Neural crest cell (in vitro differentiated cells): ENCODE measurements at regions not wholly inside any gene's neighbourhood (a gene's known extent, or its start where the extent isn't known, plus 50 kb on each side); places are given as distances from the start of the nearest gene placed in this dataset.
"Not testable (repeated sequence)": the region's sequence is repeated elsewhere in the genome, so short reads cannot be mapped to it uniquely, and the experiment has no call there.

Experiments
- DNase-seq: peaks from one replicate; pipeline ENCODE4 v3.0.0; 2021; ENCODE audit warnings: low read depth, mixed read lengths, low spot score
- H3K27ac Mint-ChIP-seq: one replicate; pipeline ENCODE4 v1.8.0; 2021; ENCODE audit warnings: mild to moderate bottlenecking, mixed read lengths; ENCODE audit not compliant: unreplicated experiment
- H3K27me3 Mint-ChIP-seq: 2 replicates; pipeline ENCODE4 v1.8.0; 2021; ENCODE audit warnings: low read depth, mild to moderate bottlenecking, mixed read lengths
- H3K36me3 Mint-ChIP-seq: 2 replicates; pipeline ENCODE4 v1.8.0; 2021; ENCODE audit warnings: low read depth, mild to moderate bottlenecking, mixed read lengths
- H3K4me1 Mint-ChIP-seq: 2 replicates; pipeline ENCODE4 v1.8.0; 2021; ENCODE audit warnings: mixed read lengths
- H3K4me3 Mint-ChIP-seq: one replicate; pipeline ENCODE4 v1.8.0; 2021; ENCODE audit warnings: mild to moderate bottlenecking, mixed read lengths
- H3K9me3 Mint-ChIP-seq: 2 replicates; pipeline ENCODE4 v1.8.0; 2021; ENCODE audit warnings: mixed read lengths
- TF ChIP-seq, protein P1 (sequence below): fragments of 200-600 bp; sonication (generic); conservative IDR thresholded peaks from 2 replicates; pipeline ENCODE4 v1.5.0; 2021; ENCODE audit warnings: antibody characterized with exemption, mild to moderate bottlenecking

- no peak overlapping the region for H3K27ac Mint-ChIP-seq
- H3K4me3 Mint-ChIP-seq = no peak overlapping the region
- DNase-seq = no peak
- no peaks in the 10 kb centered on the region for H3K9me3 Mint-ChIP-seq
- H3K36me3 Mint-ChIP-seq = no peaks in the 10 kb centered on the region
- H3K27me3 Mint-ChIP-seq = no peaks in the 10 kb centered on the region
- H3K4me1 Mint-ChIP-seq = no peaks in the 10 kb centered on the region
- TF ChIP-seq, protein P1, sequence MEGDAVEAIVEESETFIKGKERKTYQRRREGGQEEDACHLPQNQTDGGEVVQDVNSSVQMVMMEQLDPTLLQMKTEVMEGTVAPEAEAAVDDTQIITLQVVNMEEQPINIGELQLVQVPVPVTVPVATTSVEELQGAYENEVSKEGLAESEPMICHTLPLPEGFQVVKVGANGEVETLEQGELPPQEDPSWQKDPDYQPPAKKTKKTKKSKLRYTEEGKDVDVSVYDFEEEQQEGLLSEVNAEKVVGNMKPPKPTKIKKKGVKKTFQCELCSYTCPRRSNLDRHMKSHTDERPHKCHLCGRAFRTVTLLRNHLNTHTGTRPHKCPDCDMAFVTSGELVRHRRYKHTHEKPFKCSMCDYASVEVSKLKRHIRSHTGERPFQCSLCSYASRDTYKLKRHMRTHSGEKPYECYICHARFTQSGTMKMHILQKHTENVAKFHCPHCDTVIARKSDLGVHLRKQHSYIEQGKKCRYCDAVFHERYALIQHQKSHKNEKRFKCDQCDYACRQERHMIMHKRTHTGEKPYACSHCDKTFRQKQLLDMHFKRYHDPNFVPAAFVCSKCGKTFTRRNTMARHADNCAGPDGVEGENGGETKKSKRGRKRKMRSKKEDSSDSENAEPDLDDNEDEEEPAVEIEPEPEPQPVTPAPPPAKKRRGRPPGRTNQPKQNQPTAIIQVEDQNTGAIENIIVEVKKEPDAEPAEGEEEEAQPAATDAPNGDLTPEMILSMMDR = no peak
Observed at GRCh38 chr1:187038784-187039183, 210.0 kb downstream of the PLA2G4A start.

GRCh38 chr1:187041104-187041503 lies 212.4 kb downstream of the PLA2G4A start:
- Mint-ChIP-seq H3K4me3 (no peak overlapping the region), H3K4me1 (no peaks in the 10 kb centered on the region), H3K36me3 (no peaks in the 10 kb centered on the region), H3K9me3 (no peaks in the 10 kb centered on the region), H3K27ac (no peak overlapping the region), H3K27me3 (no peaks in the 10 kb centered on the region)
- TF ChIP-seq, protein P1 = no peak
- DNase-seq = no peak

DNA sequence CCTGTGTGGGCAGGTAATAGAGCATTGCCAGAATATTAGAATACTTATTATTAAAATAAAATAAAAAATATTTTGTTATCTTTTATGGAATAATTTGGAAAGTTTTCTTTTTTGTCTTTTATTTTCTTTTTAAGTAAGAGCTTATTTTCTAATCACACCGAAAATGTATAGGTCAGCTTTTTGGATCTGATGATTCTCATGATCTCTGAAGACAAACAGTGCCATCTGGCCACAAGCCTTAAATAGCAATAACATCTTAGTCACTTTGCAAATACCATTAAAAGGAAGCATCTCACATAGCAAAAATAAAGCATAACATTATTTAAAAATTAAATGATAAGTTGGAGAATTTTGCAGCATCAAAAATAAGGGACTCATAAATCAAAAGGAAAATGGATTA lies 213.8 kb downstream of the PLA2G4A start:
- Mint-ChIP-seq H3K4me1 (no peaks in the 10 kb centered on the region), H3K27ac (no peak overlapping the region), H3K36me3 (no peaks in the 10 kb centered on the region), H3K27me3 (no peaks in the 10 kb centered on the region), H3K4me3 (no peak overlapping the region), H3K9me3 (no peaks in the 10 kb centered on the region)
- TF ChIP-seq, protein P1 = no peak
- DNase-seq = no peak

DNA sequence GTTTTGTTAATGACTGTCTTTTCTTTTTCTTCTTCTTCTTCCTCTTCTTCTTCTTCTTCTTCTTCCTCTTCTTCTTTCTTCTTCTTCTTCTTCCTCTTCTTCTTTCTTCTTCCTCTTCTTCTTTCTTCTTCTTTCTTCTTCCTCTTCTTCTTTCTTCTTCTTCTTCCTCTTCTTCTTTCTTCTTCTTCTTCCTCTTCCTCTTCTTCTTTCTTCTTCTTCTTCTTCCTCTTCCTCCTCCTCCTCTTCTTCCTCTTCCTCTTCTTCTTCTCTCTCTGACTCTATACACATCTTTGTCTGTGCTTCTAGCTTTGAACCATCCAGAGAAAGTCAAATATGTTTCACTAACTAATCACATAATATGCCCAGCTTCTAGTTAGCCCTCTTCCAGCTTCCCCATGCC lies 214.7 kb downstream of the PLA2G4A start:
- not testable (repeated sequence) for H3K36me3 Mint-ChIP-seq, H3K4me3 Mint-ChIP-seq, H3K27ac Mint-ChIP-seq, H3K4me1 Mint-ChIP-seq, DNase-seq, H3K27me3 Mint-ChIP-seq, H3K9me3 Mint-ChIP-seq

DNA sequence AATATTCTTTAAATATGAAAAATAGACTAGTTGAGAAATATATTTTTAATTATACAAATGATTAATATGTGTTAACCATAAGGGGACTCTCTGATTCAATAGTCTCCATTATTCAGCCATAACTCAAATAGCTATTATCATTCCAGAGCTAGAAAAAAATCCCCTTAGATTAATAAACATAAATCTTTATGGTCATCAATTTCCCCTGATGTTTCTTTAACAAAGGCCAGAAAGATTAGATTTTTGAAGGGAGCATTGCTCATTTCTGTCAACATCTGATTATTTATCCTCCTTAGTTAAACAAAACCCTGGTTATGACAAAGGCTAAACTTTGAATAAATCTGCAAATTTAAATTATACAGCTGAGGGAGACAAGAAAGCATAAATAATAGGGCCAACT lies 215.7 kb downstream of the PLA2G4A start:
- H3K36me3 Mint-ChIP-seq = no peaks in the 10 kb centered on the region
- no peaks in the 10 kb centered on the region for H3K9me3 Mint-ChIP-seq
- no peak overlapping the region for H3K4me3 Mint-ChIP-seq
- no peak overlapping the region for H3K27ac Mint-ChIP-seq
- no peaks in the 10 kb centered on the region for H3K27me3 Mint-ChIP-seq
- no peaks in the 10 kb centered on the region for H3K4me1 Mint-ChIP-seq
- DNase-seq = no peak
- TF ChIP-seq, protein P1 = no peak

GRCh38 chr1:187045371-187045770 lies 216.6 kb downstream of the PLA2G4A start:
- Mint-ChIP-seq H3K27me3 (no peaks in the 10 kb centered on the region), H3K4me1 (no peaks in the 10 kb centered on the region), H3K27ac (no peak overlapping the region), H3K9me3 (no peaks in the 10 kb centered on the region), H3K36me3 (no peaks in the 10 kb centered on the region), H3K4me3 (no peak overlapping the region)
- DNase-seq = no peak
- TF ChIP-seq, protein P1 = no peak
